HG03064 (cell line): ENCODE measurements at regions not wholly inside any gene's neighbourhood (a gene's known extent, or its start where the extent isn't known, plus 50 kb on each side); places are given as distances from the start of the nearest gene placed in this dataset.

Experiments
- ATAC-seq: cut with Tn5 transposase; IDR thresholded peaks from one replicate; pipeline ENCODE4 v1.9.1; 2021; ENCODE audit warnings: low read depth; ENCODE audit not compliant: unreplicated experiment

DNA sequence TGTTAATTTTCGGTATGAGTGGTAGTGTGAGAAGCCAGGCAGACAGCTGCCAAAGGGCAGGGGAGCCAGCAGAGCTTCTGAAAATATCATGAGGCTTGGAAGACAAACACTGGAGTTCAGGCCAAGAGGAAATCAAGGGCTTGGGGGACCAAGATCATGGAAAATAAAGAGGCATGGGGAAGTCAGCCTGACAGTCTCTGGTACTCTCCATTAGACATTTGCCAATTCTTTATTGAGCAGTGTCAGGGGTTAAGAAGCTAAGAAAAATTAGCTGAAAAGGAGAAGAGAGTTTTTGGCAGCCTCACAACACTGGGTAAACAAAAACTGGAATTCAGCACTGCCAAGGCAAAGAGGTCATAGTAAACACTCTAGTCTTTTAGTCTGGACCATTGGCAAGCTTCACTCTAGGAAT, 612.7 kb downstream of the EPHA4 start:
- ATAC-seq: no peak

- ATAC-seq: no peak
Observed at GRCh38 chr2:220961143-220961860, 610.8 kb downstream of the EPHA4 start.

DNA sequence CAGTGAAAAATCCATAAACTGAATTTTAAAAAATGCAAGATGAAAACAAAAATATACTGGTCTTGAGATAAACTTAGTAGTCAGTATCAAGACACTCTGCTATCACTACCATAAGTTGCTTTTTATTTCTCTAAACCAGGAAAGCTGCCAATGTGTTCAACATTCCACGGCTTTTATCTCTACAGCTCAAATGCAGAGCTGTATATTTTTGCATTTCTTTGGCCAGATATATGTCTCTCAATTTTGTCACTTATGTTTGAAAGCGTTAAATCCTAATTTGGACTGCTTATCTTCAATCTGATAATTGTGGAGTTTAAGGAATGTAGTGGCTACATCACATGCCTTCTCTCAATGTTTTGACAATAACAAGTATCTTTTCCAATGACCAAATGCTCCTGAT, 609.5 kb downstream of the EPHA4 start:
- ATAC-seq: no peak

GRCh38 chr2:220963076-220963475, 609.0 kb downstream of the EPHA4 start:
- ATAC-seq: no peak

DNA sequence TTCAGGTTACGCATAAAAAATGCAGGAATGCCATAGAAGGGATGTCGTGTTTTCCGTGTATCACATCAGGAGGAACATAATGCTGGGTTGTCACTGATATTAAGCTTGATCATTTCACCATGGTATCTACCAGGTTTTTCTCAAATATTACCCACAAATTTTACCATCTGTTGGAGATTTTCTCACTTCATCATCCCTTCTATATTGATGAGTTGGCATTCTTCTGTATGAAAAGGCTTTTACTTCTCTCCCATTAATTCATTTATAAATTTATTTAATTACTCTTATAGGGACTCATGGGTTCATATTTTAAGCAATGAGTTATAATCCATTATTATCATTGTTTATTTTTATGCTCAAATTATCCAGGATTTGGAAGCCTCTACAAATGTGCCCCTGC, 608.2 kb downstream of the EPHA4 start:
- no peak for ATAC-seq

DNA sequence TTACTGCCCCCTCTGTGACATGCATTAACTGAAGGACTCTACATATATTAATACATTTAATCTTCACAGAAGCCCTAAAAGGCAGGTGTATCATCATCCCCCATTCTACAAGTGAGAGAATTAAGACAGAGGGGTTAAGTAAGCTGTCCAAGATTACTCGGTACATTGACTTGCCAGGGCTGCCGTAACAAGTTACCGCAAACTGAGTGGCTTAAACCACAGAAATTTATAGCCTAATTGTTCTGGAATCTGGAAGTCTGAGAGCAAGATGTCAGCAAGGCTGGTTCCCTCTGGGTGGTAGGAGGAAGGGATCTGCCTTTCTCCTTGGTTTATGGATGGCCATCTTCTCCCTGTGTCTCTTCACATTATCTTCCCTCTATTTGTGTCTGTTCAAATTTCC, 605.5 kb downstream of the EPHA4 start:
- no peak for ATAC-seq

GRCh38 chr2:220969348-220969747, 602.8 kb downstream of the EPHA4 start:
- no peak for ATAC-seq

GRCh38 chr2:220980966-220981675, 591.0 kb downstream of the EPHA4 start:
- ATAC-seq: no peak

DNA sequence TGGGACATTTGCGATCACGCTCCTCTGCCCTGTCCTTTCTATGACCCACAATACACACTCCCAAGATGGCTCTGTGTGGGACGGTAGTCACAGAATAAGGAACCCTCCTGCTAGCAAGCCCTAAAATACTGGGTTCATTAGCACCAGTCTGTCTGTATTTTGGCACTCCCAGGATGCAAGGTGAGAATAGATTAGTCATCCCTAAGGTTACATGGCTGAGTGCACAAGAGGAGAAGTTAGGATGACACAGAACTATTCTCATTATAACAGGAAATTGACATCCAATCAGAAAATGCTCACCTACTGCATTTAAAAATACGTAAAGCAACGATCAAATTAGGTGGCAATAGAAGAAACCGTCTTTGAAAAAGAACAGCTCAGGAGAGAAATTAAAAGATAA, 590.2 kb downstream of the EPHA4 start:
- no peak for ATAC-seq

DNA sequence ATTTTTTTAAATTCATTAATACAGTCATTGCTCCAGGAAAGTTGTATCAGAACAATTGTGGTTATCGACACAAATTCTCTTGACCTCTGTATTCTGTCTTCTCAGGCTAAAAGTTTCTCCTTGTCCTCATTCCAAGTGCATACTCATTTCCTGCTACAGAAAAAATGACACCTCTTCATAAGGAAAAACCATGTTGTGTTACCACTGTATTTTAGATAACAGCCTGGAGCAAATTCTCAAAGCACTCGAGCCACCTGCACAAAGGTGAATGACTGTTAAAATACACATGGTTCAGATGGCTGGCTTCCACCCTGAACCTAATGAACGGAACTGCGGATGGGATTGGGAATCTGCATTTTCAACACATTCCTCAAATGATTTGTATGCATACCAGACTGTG, 586.5 kb downstream of the EPHA4 start:
- ATAC-seq: no peak

DNA sequence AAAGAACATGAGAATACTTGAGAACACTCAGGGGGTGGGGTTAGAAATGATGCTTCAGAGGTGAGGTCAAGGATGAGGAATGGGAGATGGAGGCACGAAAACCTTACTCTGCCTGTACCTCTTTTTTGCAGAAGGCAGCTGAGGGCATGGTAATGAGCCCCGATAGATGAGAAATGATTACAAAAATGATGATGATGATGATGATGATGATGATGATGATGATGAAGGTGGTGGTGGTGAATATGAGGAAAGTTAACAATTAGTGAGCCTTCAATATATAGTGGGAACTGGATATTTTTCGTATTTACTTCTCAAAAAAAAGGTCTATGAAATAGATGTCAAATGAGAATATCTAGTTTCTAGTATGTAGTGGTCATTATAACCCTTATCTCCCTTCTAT, 584.3 kb downstream of the EPHA4 start:
- ATAC-seq: no peak

DNA sequence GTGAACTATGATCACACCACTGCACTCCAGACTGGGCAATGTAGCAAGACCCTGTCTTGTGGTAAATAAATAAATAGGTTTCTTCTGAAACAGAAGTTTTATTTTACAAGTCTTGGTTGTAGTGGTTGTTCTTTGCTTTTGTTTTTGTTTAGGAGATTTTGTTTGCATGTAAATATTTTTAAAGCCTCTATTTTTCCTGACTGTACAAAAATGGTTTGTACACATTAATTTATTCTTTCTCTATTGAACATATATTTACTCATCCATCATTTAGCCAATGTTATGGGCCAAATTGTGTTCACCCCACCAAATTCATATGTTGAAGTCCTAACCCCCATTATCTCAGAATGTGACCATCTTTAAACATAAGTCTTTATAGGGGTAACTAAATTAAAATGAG, 580.1 kb downstream of the EPHA4 start:
- ATAC-seq: no peak

- no peak for ATAC-seq
Observed at GRCh38 chr2:220994846-220995245, 577.3 kb downstream of the EPHA4 start.

DNA sequence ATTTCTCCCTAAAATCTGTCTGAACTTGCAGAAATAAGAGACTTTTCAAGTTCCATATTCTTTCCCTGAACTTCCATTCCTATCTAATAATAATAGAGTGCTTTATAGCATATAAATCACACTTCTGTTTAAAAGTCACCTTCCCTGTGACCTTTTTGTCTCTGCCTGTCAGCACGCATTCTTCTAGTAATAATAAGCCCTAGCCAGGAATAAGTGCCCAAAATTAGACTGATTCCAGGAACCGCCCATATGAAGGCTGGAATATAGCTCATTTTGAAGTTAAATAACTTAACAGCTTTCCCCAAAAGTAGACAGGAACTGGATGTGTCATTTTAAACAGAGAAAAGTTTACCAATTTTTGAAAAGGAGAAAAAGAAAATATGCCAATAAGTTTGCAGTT, 576.5 kb downstream of the EPHA4 start:
- no peak for ATAC-seq

GRCh38 chr2:220998156-220998555, 573.9 kb downstream of the EPHA4 start:
- ATAC-seq: no peak

- no peak for ATAC-seq
Observed at GRCh38 chr2:220999356-220999755, 572.7 kb downstream of the EPHA4 start.

- no peak for ATAC-seq
Observed at GRCh38 chr2:221001381-221001801, 570.7 kb downstream of the EPHA4 start.

- ATAC-seq: no peak
Observed at GRCh38 chr2:221002101-221002685, 569.9 kb downstream of the EPHA4 start.

DNA sequence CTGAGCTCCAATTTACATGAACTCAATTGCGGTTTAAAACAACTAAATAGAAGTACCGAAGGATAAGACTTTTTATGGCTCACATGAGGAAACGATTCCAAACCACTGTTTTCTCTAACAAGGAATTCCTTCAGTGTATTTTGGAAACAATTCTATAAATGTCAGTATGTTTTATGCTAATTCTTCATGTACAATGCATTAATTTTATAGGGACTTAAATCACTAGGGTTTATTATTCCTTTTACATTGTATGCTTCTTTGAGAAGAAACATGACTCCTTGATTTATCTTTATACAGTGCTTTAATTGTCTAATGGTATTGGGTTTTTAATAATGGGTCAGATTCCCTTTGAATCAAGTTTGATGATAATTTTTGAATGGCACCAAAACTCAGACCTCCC, 566.8 kb downstream of the EPHA4 start:
- no peak for ATAC-seq

- ATAC-seq: no peak
Observed at GRCh38 chr2:221006084-221006483, 566.0 kb downstream of the EPHA4 start.

DNA sequence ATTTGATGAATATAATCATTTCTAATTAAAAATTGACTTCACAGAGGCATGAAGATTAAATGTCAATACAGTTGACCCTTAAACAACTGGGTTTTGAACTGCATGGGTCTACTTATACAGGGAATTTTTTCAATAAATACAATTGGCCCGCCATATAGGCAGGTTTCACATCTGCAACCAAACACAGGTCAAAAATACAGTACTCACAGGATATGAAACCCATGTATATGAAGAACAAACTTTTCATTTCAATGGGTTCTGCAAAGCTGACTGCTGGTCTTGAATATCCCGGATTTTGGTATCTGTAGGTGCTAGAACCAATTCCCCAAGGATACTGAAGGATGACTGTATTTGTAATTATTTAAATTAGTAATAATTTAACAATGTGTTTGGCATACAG, 555.6 kb downstream of the EPHA4 start:
- no peak for ATAC-seq

- ATAC-seq: no peak
Observed at GRCh38 chr2:221018262-221018661, 553.8 kb downstream of the EPHA4 start.
